CD4-positive, CD25-positive, alpha-beta regulatory T cell (primary cell): ENCODE measurements at regions not wholly inside any gene's neighbourhood (a gene's known extent, or its start where the extent isn't known, plus 50 kb on each side); places are given as distances from the start of the nearest gene placed in this dataset.
A peak's percentile ranks its signal among the peaks of the same experiment; 100 is the strongest.
"Not testable (repeated sequence)": the region's sequence is repeated elsewhere in the genome, so short reads cannot be mapped to it uniquely, and the experiment has no call there.

Experiments used
- ATAC-seq, 2 donors: fragments of 150-1000 bp; cut with Tn5 transposase; one replicate each; pipeline ENCODE4 v1.10.0; 2021; ENCODE audit warnings: low read depth in 2 of 2, moderate number of reproducible peaks in 2 of 2, moderate library complexity in 1 of 2
- DNase-seq, 3 donors: peaks; one replicate each; pipeline versions ENCODE4 v3.0.0 to v3.0.0-alpha.2; 2012 to 2022; ENCODE audit warnings: mixed read lengths in 1 of 3
- H3K27ac ChIP-seq: one replicate; pipeline ENCODE4 v1.7.0; 2013; ENCODE audit warnings: mild to moderate bottlenecking, low read length; ENCODE audit not compliant: insufficient read depth, poor library complexity, severe bottlenecking
- H3K27me3 ChIP-seq: one replicate; pipeline ENCODE4 v1.7.0; 2013; ENCODE audit warnings: low read length; ENCODE audit not compliant: control insufficient read depth, insufficient read depth
- H3K36me3 ChIP-seq: one replicate; pipeline ENCODE4 v1.7.0; 2013; ENCODE audit warnings: mild to moderate bottlenecking, low read length, moderate library complexity; ENCODE audit not compliant: control insufficient read depth, insufficient read depth
- H3K4me1 ChIP-seq: 2 replicates; pipeline ENCODE4 v1.7.0; 2013; ENCODE audit warnings: mild to moderate bottlenecking, low read length; ENCODE audit not compliant: insufficient read depth, control insufficient read depth, poor library complexity, severe bottlenecking
- H3K4me3 ChIP-seq: one replicate; pipeline ENCODE4 v1.7.0; 2013; ENCODE audit warnings: low read depth, mild to moderate bottlenecking, low read length, moderate library complexity
- H3K9me3 ChIP-seq, 2 experiments: 1 replicate in 1 of 2; 2 replicates in 1 of 2; pipeline ENCODE4 v1.7.0; 2013; ENCODE audit warnings: low read length in 2 of 2, mild to moderate bottlenecking in 1 of 2, moderate library complexity in 1 of 2; ENCODE audit not compliant: control insufficient read depth in 2 of 2
- H3K27ac Mint-ChIP-seq, 3 donors: one replicate each; pipeline ENCODE4 v1.8.0; 2020 to 2022; ENCODE audit warnings: mild to moderate bottlenecking in 3 of 3, mixed read lengths in 3 of 3, moderate library complexity in 2 of 3
- H3K27me3 Mint-ChIP-seq: one replicate; pipeline ENCODE4 v1.8.0; 2022; ENCODE audit warnings: mild to moderate bottlenecking, mixed read lengths
- H3K36me3 Mint-ChIP-seq: one replicate; pipeline ENCODE4 v1.8.0; 2020; ENCODE audit warnings: mixed read lengths
- H3K4me1 Mint-ChIP-seq, 4 donors: one replicate each; pipeline ENCODE4 v1.8.0; 2020 to 2022; ENCODE audit warnings: mixed read lengths in 4 of 4, mild to moderate bottlenecking in 1 of 4
- H3K4me3 Mint-ChIP-seq, 4 donors: one replicate each; pipeline ENCODE4 v1.8.0; 2020 to 2022; ENCODE audit warnings: mild to moderate bottlenecking in 4 of 4, mixed read lengths in 4 of 4, moderate library complexity in 3 of 4
- H3K9me3 Mint-ChIP-seq, 7 donors: one replicate each; pipeline ENCODE4 v1.8.0; 2020 to 2022; ENCODE audit warnings: mixed read lengths in 7 of 7, mild to moderate bottlenecking in 3 of 7, moderate library complexity in 2 of 7

- Histone ChIP-seq H3K27ac (no peak overlapping the region), H3K4me3 (no peak overlapping the region), H3K36me3 (no peaks in the 10 kb centered on the region), H3K27me3 (peaks cover 2% of the 10 kb centered on the region), H3K4me1 (no peaks in the 10 kb centered on the region), H3K9me3 (no peaks in the 10 kb centered on the region)
- peaks cover 14% of the 10 kb centered on the region for H3K27me3 Mint-ChIP-seq
- peaks cover 0 to 7% (median 2%) of the 10 kb centered on the region in 4 donors for H3K4me1 Mint-ChIP-seq
- no peak for DNase-seq
- ATAC-seq: no peak
- H3K9me3 Mint-ChIP-seq: no peaks in the 10 kb centered on the region
- no peak overlapping the region for H3K27ac Mint-ChIP-seq
- H3K36me3 Mint-ChIP-seq: no peaks in the 10 kb centered on the region
- no peak overlapping the region for H3K4me3 Mint-ChIP-seq
Measured at GRCh38 chr6:43886717-43887339, 116.8 kb downstream of the VEGFA start.

- Mint-ChIP-seq H3K4me3 (no peak overlapping the region), H3K27ac (no peak overlapping the region)
Measured at GRCh38 chr6:43886067-43886461, 116.1 kb downstream of the VEGFA start.

GRCh38 chr6:43885399-43886066 lies 115.5 kb downstream of the VEGFA start:
- no peak overlapping the region for H3K4me3 ChIP-seq
- H3K36me3 Mint-ChIP-seq: no peaks in the 10 kb centered on the region
- H3K4me3 Mint-ChIP-seq: no peak overlapping the region
- H3K4me1 Mint-ChIP-seq: peaks cover 0 to 2% (median 0%) of the 10 kb centered on the region in 4 donors
- H3K9me3 ChIP-seq: no peaks in the 10 kb centered on the region
- H3K36me3 ChIP-seq: no peaks in the 10 kb centered on the region
- no peaks in the 10 kb centered on the region for H3K4me1 ChIP-seq
- no peak overlapping the region for H3K27ac ChIP-seq
- peaks cover 11% of the 10 kb centered on the region for H3K27me3 Mint-ChIP-seq
- DNase-seq (no peak), ATAC-seq (no peak)
- H3K27me3 ChIP-seq: no peaks in the 10 kb centered on the region
- H3K27ac Mint-ChIP-seq: no peak overlapping the region
- no peaks in the 10 kb centered on the region for H3K9me3 Mint-ChIP-seq

More at GRCh38 chr6:43886067-43886461, 116.1 kb downstream of the VEGFA start:
- ATAC-seq: no peak
- H3K27me3 Mint-ChIP-seq: peaks cover 11% of the 10 kb centered on the region
- Histone ChIP-seq H3K9me3 (no peaks in the 10 kb centered on the region), H3K27me3 (peaks cover 2% of the 10 kb centered on the region), H3K4me3 (no peak overlapping the region), H3K27ac (no peak overlapping the region), H3K36me3 (no peaks in the 10 kb centered on the region), H3K4me1 (no peaks in the 10 kb centered on the region)
- DNase-seq: no peak
- peaks cover 0 to 5% (median under 1%) of the 10 kb centered on the region in 4 donors for H3K4me1 Mint-ChIP-seq
- H3K36me3 Mint-ChIP-seq: no peaks in the 10 kb centered on the region
- H3K9me3 Mint-ChIP-seq: no peaks in the 10 kb centered on the region

GRCh38 chr6:43884652-43885022 lies 114.6 kb downstream of the VEGFA start:
- Mint-ChIP-seq H3K9me3 (no peaks in the 10 kb centered on the region), H3K36me3 (no peaks in the 10 kb centered on the region), H3K27me3 (peaks cover 9% of the 10 kb centered on the region), H3K4me1 (no peaks in the 10 kb centered on the region), H3K27ac (no peak overlapping the region), H3K4me3 (no peak overlapping the region)
- ATAC-seq: no peak
- Histone ChIP-seq H3K4me1 (no peaks in the 10 kb centered on the region), H3K27ac (no peak overlapping the region), H3K36me3 (no peaks in the 10 kb centered on the region), H3K27me3 (no peaks in the 10 kb centered on the region), H3K9me3 (no peaks in the 10 kb centered on the region), H3K4me3 (no peak overlapping the region)
- DNase-seq: no peak

- H3K4me1 ChIP-seq: no peaks in the 10 kb centered on the region
- no peaks in the 10 kb centered on the region for H3K9me3 Mint-ChIP-seq
- H3K36me3 Mint-ChIP-seq: no peaks in the 10 kb centered on the region
- DNase-seq: no peak
- H3K9me3 ChIP-seq: no peaks in the 10 kb centered on the region
- H3K4me3 Mint-ChIP-seq: no peak overlapping the region
- H3K36me3 ChIP-seq: no peaks in the 10 kb centered on the region
- peaks cover 4% of the 10 kb centered on the region for H3K27me3 Mint-ChIP-seq
- H3K4me1 Mint-ChIP-seq: no peaks in the 10 kb centered on the region
- ATAC-seq: no peak
- peak overlapping the region in 1 of 3 donors; percentile 53 for H3K27ac Mint-ChIP-seq
- no peak overlapping the region for H3K27ac ChIP-seq
- H3K4me3 ChIP-seq: no peak overlapping the region
- H3K27me3 ChIP-seq: no peaks in the 10 kb centered on the region
Measured at GRCh38 chr6:43883847-43884651, 114.0 kb downstream of the VEGFA start.

GRCh38 chr6:43882690-43883448 lies 112.9 kb downstream of the VEGFA start:
- H3K27ac ChIP-seq, H3K9me3 ChIP-seq, H3K4me3 ChIP-seq, H3K27me3 ChIP-seq, H3K27ac Mint-ChIP-seq, H3K36me3 Mint-ChIP-seq, H3K9me3 Mint-ChIP-seq, H3K4me1 ChIP-seq, H3K4me1 Mint-ChIP-seq, H3K27me3 Mint-ChIP-seq, H3K36me3 ChIP-seq, ATAC-seq, H3K4me3 Mint-ChIP-seq, DNase-seq: not testable (repeated sequence)

- no peaks in the 10 kb centered on the region for H3K27me3 Mint-ChIP-seq
- Histone ChIP-seq H3K27me3 (no peaks in the 10 kb centered on the region), H3K4me3 (no peak overlapping the region), H3K4me1 (no peaks in the 10 kb centered on the region), H3K36me3 (no peaks in the 10 kb centered on the region), H3K27ac (no peak overlapping the region), H3K9me3 (no peaks in the 10 kb centered on the region)
- H3K9me3 Mint-ChIP-seq: no peaks in the 10 kb centered on the region
- no peak overlapping the region for H3K27ac Mint-ChIP-seq
- no peak for DNase-seq
- no peak overlapping the region for H3K4me3 Mint-ChIP-seq
- no peaks in the 10 kb centered on the region for H3K36me3 Mint-ChIP-seq
- ATAC-seq: no peak
- H3K4me1 Mint-ChIP-seq: no peaks in the 10 kb centered on the region
Measured at GRCh38 chr6:43880236-43881137, 110.5 kb downstream of the VEGFA start.
